ENCODE measurements at regions not wholly inside any gene's neighbourhood (a gene's known extent, or its start where the extent isn't known, plus 50 kb on each side); places are given as distances from the start of the nearest gene placed in this dataset.
"Not testable (repeated sequence)": the region's sequence is repeated elsewhere in the genome, so short reads cannot be mapped to it uniquely, and the experiment has no call there.

DNA sequence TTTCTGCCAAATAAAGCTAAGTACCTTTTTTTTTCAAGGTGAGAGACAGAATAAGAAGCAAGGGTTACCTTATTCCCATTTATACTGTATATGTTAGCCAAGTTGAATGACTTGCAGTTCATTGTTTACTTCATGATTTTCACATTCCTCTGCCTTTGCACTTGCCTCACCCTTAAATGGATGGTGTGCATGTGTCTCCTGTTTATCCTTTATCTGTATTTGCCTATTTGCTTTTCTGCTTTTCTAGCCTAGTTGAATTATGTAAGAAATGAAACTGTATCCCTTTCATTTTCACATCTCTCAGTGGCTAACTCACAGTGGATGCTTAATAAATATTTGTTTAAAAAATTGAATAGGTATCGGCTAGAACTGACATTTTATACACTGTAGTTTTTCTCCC, 200.8 kb upstream of the ST8SIA4 start:
- no peak for DNase-seq (ENCODE audit: extremely low read depth, low read depth)

DNA sequence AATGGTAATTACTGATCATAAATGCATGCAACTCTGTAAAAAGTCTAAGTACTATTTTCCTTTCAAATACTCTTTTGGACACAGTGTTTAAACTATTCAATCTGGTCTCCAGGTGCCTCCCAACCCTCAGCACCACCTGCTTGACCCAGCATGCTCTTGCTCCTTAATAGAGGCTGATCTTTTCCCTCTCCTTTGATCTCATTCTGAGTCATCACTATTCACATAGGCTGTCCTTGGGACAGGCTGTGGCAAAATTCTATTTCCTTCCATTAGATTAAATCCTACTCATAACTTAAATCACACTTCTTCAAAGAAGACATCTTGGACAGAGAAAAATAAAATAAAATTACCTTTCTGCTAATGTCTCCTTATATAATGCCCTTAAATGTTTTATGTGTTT, 199.4 kb upstream of the ST8SIA4 start:
- no peak for DNase-seq (ENCODE audit: extremely low read depth, low read depth)

DNA sequence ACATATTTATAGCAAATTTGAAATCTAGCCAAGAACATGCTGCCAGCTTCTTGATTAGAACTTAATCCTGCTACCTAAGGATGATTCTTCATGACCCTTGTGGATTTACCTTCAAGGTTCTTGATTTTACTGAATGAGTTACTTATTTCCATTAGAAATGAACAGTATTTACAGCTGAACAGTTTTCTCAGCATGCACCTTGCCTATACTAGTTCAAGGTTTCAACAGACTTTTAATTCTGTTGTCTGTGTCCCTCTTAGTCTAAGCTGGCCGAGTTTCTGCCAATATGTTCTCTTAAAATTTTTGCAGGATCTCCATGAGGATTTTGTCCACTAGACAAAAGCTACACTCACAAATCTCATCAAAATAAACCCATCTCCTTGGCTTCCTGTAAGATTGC, 188.8 kb upstream of the ST8SIA4 start:
- no peak for DNase-seq (ENCODE audit: extremely low read depth, low read depth)

- DNase-seq (ENCODE audit: extremely low read depth, low read depth), result no peak
These were observed 181.3 kb upstream of the ST8SIA4 start for GRCh38 chr5:101084353-101084752.

GRCh38 chr5:101080462-101081240, 177.6 kb upstream of the ST8SIA4 start:
- DNase-seq (ENCODE audit: extremely low read depth, low read depth), result no peak

DNA sequence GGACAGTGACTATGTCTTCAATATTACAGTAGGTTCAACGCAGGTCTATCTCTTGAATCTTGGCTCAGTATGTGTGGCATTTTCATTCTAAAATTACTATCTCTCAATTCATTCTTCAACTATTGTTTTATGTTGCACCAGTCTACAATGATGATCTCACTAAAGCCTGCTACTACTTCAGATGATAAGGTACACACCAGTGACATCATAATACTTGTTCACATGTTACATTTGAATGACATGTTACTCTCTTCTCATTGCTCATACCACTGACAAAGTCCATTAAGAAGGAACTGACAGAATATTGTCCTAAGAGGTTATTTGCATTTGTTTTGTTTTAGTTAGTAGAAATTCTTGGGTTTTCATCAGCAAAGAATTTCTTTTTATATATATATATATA, 165.2 kb upstream of the ST8SIA4 start:
- DNase-seq (ENCODE audit: extremely low read depth, low read depth), result no peak

- DNase-seq (ENCODE audit: extremely low read depth, low read depth), result no peak
These were observed 164.3 kb upstream of the ST8SIA4 start for GRCh38 chr5:101067429-101067828.

GRCh38 chr5:101062902-101063301, 159.8 kb upstream of the ST8SIA4 start:
- no peak for DNase-seq (ENCODE audit: extremely low read depth, low read depth)

DNA sequence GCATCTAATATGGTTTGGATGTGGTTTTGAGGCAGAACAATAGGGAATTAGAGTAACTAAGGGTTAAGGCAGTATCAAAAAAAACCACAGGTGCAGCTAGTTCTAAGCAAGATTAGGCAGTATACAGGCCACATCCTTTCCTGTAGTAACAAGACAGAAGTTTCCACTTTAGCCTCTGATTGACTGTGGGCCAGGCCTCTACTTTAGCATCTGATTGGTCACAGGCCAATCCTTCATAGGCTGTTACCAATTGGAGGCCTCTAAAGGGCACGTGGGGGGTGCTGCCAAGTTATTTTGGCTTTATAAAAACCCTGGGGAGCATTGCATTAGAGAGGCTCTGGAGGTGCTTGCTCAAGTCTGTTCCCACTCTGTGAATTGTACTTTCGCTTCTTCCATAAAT, 144.1 kb upstream of the ST8SIA4 start:
- no peak for DNase-seq (ENCODE audit: extremely low read depth, low read depth)

DNA sequence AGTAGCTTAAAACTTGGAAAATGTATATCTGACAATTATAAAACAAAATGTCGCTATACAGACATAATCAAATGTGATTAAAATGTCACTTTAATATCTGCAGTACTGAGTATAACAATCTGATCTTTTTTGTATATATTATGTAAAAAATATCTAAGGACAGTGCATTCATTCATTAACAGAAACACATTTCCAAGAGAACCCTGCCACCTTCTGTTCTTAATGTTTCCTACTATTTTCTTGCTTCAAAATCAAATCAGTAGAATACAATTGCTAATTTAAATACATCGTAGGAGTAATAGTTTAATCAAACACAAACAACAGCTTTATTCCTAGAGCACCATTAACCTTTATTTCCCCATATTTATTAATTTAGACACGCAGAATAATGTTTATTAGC, 142.6 kb upstream of the ST8SIA4 start:
- DNase-seq (ENCODE audit: extremely low read depth, low read depth), result no peak

DNA sequence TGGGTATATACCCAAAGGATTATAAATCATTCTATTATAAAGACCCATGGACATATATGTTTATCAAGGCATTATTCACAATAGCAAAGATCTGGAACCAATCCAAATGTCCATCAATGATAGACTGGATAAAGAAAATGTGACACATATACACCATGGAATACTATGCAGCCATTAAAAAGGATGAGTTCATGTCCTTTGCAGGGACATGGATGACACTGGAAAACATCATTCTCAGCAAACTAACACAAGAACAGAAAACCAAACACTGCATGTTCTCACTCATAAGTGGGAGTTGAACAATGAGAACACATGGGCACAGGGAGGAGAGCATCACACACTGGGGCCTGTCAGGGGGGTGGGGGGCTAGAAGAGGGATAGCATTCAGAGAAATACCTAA, 136.9 kb upstream of the ST8SIA4 start:
- DNase-seq (ENCODE audit: extremely low read depth, low read depth), result not testable (repeated sequence)

GRCh38 chr5:101036778-101037177, 133.7 kb upstream of the ST8SIA4 start:
- DNase-seq (ENCODE audit: extremely low read depth, low read depth), result no peak

DNA sequence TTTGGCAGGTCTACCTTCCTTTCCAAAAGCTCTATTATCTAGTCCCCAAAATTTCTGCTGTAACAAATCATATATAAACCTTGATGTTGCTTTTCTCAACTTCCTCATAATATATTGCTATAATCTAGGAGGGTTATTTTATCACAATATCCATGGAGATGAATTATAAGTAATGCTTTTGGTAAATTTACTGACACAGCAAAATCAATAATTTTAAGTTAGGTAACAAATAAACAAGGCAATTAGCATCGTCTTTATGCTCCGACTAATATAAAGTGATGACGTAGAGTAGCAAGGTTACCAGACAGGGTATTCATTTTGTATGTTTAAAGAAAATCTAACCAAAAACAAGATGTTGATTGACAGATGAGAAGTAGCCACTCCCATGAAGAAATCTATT, 132.3 kb upstream of the ST8SIA4 start:
- DNase-seq (ENCODE audit: extremely low read depth, low read depth), result no peak

GRCh38 chr5:101024299-101024698, 121.2 kb upstream of the ST8SIA4 start:
- DNase-seq (ENCODE audit: extremely low read depth, low read depth), result no peak

DNA sequence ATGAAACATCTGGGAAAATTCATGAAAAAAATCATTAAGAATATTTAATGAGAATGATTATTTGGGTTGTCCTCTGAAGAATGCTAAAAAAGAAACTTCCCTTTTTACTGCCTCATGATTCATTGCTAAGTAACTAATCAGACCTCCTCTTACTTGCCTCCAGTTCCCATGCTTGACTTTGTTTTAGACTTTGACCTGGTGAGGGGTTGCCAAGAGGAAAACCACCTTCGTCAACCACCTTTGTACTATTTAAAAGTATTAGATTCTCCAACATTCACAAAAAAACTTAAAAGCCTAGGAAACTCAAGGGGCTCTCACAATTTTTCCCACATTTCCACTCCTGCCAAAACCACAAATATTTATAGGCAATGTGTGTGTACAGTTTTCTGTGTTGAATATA, 115.2 kb upstream of the ST8SIA4 start:
- DNase-seq (ENCODE audit: extremely low read depth, low read depth), result no peak

DNA sequence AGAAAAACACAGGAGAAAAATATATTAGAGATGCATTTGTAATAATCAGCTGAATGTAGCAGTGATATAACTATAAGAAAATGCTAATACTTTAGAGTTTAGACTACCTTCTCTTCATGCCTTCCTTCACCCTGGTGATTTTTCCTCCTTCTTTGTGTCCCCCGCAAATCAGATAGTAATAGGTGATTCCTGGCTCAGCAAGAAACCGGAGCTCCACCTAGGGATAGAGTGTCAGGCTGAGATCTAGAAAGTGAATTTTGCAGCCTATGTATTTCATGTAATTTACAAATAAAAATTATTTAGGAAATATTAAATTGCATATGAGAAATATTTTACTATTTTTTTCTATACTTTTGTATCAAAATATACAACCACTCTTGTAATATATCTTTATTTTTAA, 109.8 kb upstream of the ST8SIA4 start:
- DNase-seq (ENCODE audit: extremely low read depth, low read depth), result no peak

GRCh38 chr5:101009758-101010519, 106.9 kb upstream of the ST8SIA4 start:
- no peak for DNase-seq (ENCODE audit: extremely low read depth, low read depth)

- no peak for DNase-seq (ENCODE audit: extremely low read depth, low read depth)
These were observed 89.3 kb upstream of the ST8SIA4 start for GRCh38 chr5:100992354-100992753.

DNA sequence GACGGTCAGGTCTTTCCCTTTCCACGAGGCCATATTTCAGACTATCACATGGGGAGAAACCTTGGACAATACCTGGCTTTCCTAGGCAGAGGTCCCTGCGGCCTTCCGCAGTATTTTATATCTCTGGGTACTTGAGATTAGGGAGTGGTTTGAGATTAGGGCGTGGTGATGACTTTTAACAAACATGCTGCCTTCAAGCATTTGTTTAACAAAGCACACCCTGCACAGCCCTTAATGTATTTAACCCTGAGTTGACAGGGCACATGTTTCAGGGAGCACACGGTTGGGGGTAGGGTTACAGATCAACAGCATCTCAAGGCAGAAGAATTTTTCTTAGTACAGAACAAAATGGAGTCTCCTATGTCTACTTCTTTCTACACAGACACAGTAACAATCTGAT, 80.5 kb upstream of the ST8SIA4 start:
- not testable (repeated sequence) for DNase-seq (ENCODE audit: extremely low read depth, low read depth)

DNA sequence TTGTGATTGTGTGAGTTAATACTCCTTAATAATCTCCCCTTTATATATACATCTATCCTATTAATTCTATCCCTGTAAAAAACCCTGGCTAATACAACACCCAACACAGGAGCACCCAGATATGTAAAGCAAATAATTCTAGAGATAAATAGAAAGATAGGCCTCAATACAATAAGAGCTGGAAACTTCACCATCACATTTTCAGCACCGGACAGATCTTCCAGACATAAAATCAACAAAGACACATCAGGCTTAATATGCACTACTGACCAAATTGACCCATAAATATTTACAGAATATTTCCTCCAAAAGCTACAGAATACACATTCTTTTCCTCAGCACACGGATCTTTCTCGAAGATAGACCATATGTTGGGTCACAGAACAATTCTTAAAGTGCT, 71.0 kb upstream of the ST8SIA4 start:
- DNase-seq (ENCODE audit: extremely low read depth, low read depth), result no peak

DNA sequence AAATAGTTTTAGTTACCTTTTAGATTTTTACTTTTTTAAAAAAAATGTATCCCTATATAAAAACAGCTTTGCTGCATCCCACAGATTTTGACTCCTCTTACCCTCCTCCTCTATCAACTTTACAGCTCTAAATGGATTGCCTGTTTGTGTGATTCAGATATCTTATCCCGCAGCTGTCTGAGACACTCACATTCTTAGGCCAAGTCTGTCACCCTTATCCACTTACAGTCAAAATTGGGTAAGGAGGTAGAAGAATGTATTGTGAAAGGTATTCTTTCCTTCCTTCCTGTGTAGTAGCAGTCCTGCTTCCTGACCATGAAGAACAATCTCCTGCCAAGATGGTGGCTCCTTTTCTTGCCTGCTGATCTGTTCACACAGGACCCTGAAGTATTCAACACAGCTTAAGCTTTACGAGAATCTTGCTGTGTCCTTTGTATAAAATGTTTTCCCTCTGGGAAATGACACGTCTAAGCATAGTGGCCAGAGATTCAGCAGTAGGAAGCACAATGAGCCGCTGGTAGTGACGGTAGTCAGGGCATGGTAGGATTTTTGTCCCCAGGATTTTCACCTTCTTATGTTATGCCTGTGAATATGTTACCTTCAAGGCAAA, 67.7 kb upstream of the ST8SIA4 start:
- DNase-seq (ENCODE audit: extremely low read depth, low read depth), result no peak

DNA sequence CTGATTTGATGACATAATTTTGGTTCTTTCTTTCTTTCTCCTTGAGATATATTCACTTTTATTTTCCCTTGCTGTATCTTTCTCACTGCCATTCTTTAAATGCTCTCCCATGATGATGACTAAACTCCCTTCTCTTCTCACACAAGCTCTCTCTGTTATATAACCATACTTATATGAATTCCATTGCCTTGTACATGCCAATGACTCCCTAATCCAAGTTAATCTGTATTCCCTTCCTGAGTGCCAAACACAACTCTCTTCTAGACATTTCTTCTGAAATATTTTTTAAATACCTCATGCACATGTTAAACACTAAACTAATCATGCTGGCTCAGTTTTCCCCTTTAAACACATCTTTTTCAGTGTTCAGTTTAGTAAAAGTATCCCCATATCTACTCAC, 62.2 kb upstream of the ST8SIA4 start:
- no peak for DNase-seq (ENCODE audit: extremely low read depth, low read depth)
